Type B pancreatic cell (in vitro differentiated cells): ENCODE measurements at regions not wholly inside any gene's neighbourhood (a gene's known extent, or its start where the extent isn't known, plus 50 kb on each side); places are given as distances from the start of the nearest gene placed in this dataset.

Source experiments
- DNase-seq: peaks from one replicate; pipeline ENCODE4 v3.0.0; 2021; ENCODE audit warnings: mixed read lengths; ENCODE audit not compliant: unreplicated experiment; ENCODE audit errors: extremely low spot score
- H3K27ac Mint-ChIP-seq: 2 replicates; pipeline ENCODE4 v1.8.0; 2021; ENCODE audit warnings: mild to moderate bottlenecking, mixed read lengths
- H3K27me3 Mint-ChIP-seq: 2 replicates; pipeline ENCODE4 v1.8.0; 2021; ENCODE audit warnings: mixed read lengths
- H3K36me3 Mint-ChIP-seq: 2 replicates; pipeline ENCODE4 v1.8.0; 2021; ENCODE audit warnings: mixed read lengths
- H3K4me1 Mint-ChIP-seq: one replicate; pipeline ENCODE4 v1.8.0; 2021; ENCODE audit warnings: mixed read lengths; ENCODE audit not compliant: unreplicated experiment
- H3K4me3 Mint-ChIP-seq: 2 replicates; pipeline ENCODE4 v1.8.0; 2021; ENCODE audit warnings: mild to moderate bottlenecking, mixed read lengths
- H3K9me3 Mint-ChIP-seq: 2 replicates; pipeline ENCODE4 v1.8.0; 2021; ENCODE audit warnings: mixed read lengths
- CTCF ChIP-seq: fragments of 200-600 bp; sonication (generic); conservative IDR thresholded peaks from 2 replicates; pipeline ENCODE4 v1.5.0; 2021; ENCODE audit warnings: antibody characterized with exemption, mild to moderate bottlenecking

GRCh38 chr2:121099329-121100290, 185.4 kb downstream of the TFCP2L1 start:
- H3K4me3 Mint-ChIP-seq: no peak overlapping the region
- peaks cover 38% of the 10 kb centered on the region for H3K27me3 Mint-ChIP-seq
- peak; percentile 51 for TF ChIP-seq CTCF
- no peak for DNase-seq
- H3K27ac Mint-ChIP-seq: no peak overlapping the region
- no peaks in the 10 kb centered on the region for H3K36me3 Mint-ChIP-seq
- peaks cover 12% of the 10 kb centered on the region for H3K4me1 Mint-ChIP-seq
- no peaks in the 10 kb centered on the region for H3K9me3 Mint-ChIP-seq

- no peak for TF ChIP-seq CTCF
- peaks cover 7% of the 10 kb centered on the region for H3K4me1 Mint-ChIP-seq
- no peak overlapping the region for H3K4me3 Mint-ChIP-seq
- peaks cover 31% of the 10 kb centered on the region for H3K27me3 Mint-ChIP-seq
- DNase-seq: no peak
- H3K36me3 Mint-ChIP-seq: no peaks in the 10 kb centered on the region
- no peaks in the 10 kb centered on the region for H3K9me3 Mint-ChIP-seq
- H3K27ac Mint-ChIP-seq: no peak overlapping the region
Measured at GRCh38 chr2:121101093-121101715, 183.8 kb downstream of the TFCP2L1 start.

- Mint-ChIP-seq H3K4me1 (peaks cover 7% of the 10 kb centered on the region), H3K4me3 (no peak overlapping the region), H3K9me3 (no peaks in the 10 kb centered on the region), H3K36me3 (no peaks in the 10 kb centered on the region), H3K27me3 (peaks cover 28% of the 10 kb centered on the region), H3K27ac (no peak overlapping the region)
- TF ChIP-seq CTCF: no peak
- no peak for DNase-seq
Measured at GRCh38 chr2:121102941-121103340, 182.1 kb downstream of the TFCP2L1 start.

- H3K4me1 Mint-ChIP-seq: peaks cover 7% of the 10 kb centered on the region
- no peak overlapping the region for H3K4me3 Mint-ChIP-seq
- no peak for TF ChIP-seq CTCF
- no peaks in the 10 kb centered on the region for H3K9me3 Mint-ChIP-seq
- H3K36me3 Mint-ChIP-seq: no peaks in the 10 kb centered on the region
- peaks cover 28% of the 10 kb centered on the region for H3K27me3 Mint-ChIP-seq
- no peak for DNase-seq
- no peak overlapping the region for H3K27ac Mint-ChIP-seq
Measured at GRCh38 chr2:121103960-121104359, 181.0 kb downstream of the TFCP2L1 start.

- Mint-ChIP-seq H3K27me3 (peaks cover 25% of the 10 kb centered on the region), H3K4me1 (peaks cover 7% of the 10 kb centered on the region), H3K4me3 (no peak overlapping the region), H3K27ac (no peak overlapping the region), H3K9me3 (no peaks in the 10 kb centered on the region), H3K36me3 (no peaks in the 10 kb centered on the region)
- DNase-seq: no peak
- no peak for TF ChIP-seq CTCF
Measured at GRCh38 chr2:121104721-121105141, 180.3 kb downstream of the TFCP2L1 start.
